Endothelial cell (in vitro differentiated cells): ENCODE measurements at regions not wholly inside any gene's neighbourhood (a gene's known extent, or its start where the extent isn't known, plus 50 kb on each side); places are given as distances from the start of the nearest gene placed in this dataset.

Source experiments
- DNase-seq: peaks from one replicate; pipeline ENCODE4 v3.0.0; 2021; ENCODE audit warnings: low spot score
- H3K27ac Mint-ChIP-seq: one replicate; pipeline ENCODE4 v1.8.0; 2021; ENCODE audit warnings: mixed read lengths, inconsistent platforms; ENCODE audit not compliant: unreplicated experiment
- H3K27me3 Mint-ChIP-seq: one replicate; pipeline ENCODE4 v1.8.0; 2021; ENCODE audit warnings: mild to moderate bottlenecking, moderate library complexity, mixed read lengths, inconsistent platforms; ENCODE audit not compliant: unreplicated experiment
- H3K36me3 Mint-ChIP-seq: one replicate; pipeline ENCODE4 v1.8.0; 2021; ENCODE audit warnings: mild to moderate bottlenecking, low read depth, mixed read lengths, inconsistent platforms; ENCODE audit not compliant: unreplicated experiment
- H3K4me1 Mint-ChIP-seq: one replicate; pipeline ENCODE4 v1.8.0; 2021; ENCODE audit warnings: mild to moderate bottlenecking, mixed read lengths, inconsistent platforms; ENCODE audit not compliant: unreplicated experiment
- H3K4me3 Mint-ChIP-seq: one replicate; pipeline ENCODE4 v1.8.0; 2021; ENCODE audit warnings: mild to moderate bottlenecking, mixed read lengths, inconsistent platforms; ENCODE audit not compliant: unreplicated experiment
- H3K9me3 Mint-ChIP-seq: one replicate; pipeline ENCODE4 v1.8.0; 2021; ENCODE audit warnings: mixed read lengths, inconsistent platforms; ENCODE audit not compliant: unreplicated experiment
- TF ChIP-seq, protein P1 (sequence below): fragments of 200-600 bp; sonication (generic); IDR thresholded peaks from one replicate; pipeline ENCODE4 v1.5.0; 2021; ENCODE audit warnings: antibody characterized with exemption; ENCODE audit not compliant: unreplicated experiment

DNA sequence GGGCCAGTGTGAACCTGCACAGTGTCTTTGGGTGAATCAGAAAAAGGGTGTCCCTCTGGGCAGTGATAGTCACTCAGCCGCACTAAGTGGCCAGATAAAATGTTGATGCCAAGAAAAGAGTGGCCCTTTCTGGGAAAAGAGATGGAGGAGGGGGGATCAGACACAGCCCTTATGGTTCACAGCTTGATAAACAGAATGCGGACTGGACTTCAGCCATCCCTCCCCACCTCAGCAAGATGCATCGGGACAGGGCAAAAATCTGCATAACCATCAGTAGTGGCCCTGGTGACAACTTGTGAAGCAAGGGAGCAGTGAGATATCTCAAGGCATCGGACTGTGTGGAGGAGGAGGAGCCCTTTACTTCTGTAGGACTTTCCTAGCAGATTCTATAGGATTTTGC, 353.8 kb upstream of the PLXNA2 start:
- H3K27ac Mint-ChIP-seq, result no peak overlapping the region
- TF ChIP-seq, protein P1, sequence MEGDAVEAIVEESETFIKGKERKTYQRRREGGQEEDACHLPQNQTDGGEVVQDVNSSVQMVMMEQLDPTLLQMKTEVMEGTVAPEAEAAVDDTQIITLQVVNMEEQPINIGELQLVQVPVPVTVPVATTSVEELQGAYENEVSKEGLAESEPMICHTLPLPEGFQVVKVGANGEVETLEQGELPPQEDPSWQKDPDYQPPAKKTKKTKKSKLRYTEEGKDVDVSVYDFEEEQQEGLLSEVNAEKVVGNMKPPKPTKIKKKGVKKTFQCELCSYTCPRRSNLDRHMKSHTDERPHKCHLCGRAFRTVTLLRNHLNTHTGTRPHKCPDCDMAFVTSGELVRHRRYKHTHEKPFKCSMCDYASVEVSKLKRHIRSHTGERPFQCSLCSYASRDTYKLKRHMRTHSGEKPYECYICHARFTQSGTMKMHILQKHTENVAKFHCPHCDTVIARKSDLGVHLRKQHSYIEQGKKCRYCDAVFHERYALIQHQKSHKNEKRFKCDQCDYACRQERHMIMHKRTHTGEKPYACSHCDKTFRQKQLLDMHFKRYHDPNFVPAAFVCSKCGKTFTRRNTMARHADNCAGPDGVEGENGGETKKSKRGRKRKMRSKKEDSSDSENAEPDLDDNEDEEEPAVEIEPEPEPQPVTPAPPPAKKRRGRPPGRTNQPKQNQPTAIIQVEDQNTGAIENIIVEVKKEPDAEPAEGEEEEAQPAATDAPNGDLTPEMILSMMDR, result no peak
- peaks cover 16% of the 10 kb centered on the region for H3K4me1 Mint-ChIP-seq
- no peaks in the 10 kb centered on the region for H3K9me3 Mint-ChIP-seq
- DNase-seq, result no peak
- no peaks in the 10 kb centered on the region for H3K36me3 Mint-ChIP-seq
- H3K4me3 Mint-ChIP-seq, result no peak overlapping the region
- H3K27me3 Mint-ChIP-seq, result no peaks in the 10 kb centered on the region

GRCh38 chr1:208599063-208599462, 354.9 kb upstream of the PLXNA2 start:
- Mint-ChIP-seq H3K27ac (no peak overlapping the region), H3K4me1 (peaks cover 16% of the 10 kb centered on the region), H3K27me3 (no peaks in the 10 kb centered on the region), H3K9me3 (no peaks in the 10 kb centered on the region), H3K36me3 (no peaks in the 10 kb centered on the region), H3K4me3 (no peak overlapping the region)
- TF ChIP-seq, protein P1, result no peak
- no peak for DNase-seq

DNA sequence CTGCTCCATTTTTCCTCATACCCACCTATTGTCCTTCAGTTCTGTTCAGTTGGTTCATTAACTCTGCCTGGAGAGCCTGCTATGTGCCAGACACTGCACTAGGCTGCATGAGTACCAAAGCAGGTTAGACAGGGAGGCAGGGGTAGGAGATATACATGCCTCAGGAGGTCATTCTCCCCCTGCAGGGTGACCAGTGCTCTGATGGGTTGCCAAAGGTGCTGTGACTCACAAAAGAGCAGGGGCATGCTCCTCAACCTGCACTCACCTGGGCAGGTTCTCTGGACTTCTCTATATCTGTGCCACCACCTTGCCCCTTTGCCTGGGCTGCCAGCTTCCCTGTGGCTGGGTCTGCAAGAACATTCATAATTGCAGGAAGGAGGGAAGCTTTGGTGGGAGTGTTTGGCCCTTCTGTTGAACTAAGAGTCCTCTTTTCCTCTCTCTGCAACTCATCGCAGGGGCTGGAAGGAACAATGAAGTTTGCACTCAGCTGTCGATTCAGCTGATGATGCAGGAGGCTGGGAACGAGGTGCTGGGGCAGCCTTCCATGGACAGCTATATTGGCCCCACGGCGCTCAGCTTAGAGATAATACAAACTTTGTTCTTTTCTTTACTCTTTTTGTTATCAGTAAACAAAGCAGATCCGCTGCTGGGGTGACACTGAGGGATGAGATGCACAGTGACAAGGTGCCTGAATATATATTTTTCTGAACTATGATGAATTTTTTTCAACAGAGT, 356.4 kb upstream of the PLXNA2 start:
- Mint-ChIP-seq H3K4me1 (peaks cover 16% of the 10 kb centered on the region), H3K9me3 (no peaks in the 10 kb centered on the region), H3K4me3 (no peak overlapping the region), H3K27me3 (peaks cover 1% of the 10 kb centered on the region), H3K36me3 (no peaks in the 10 kb centered on the region), H3K27ac (no peak overlapping the region)
- no peak for DNase-seq
- TF ChIP-seq, protein P1, result no peak

- Mint-ChIP-seq H3K36me3 (no peaks in the 10 kb centered on the region), H3K4me1 (peaks cover 16% of the 10 kb centered on the region), H3K4me3 (no peak overlapping the region), H3K27ac (no peak overlapping the region), H3K27me3 (peaks cover 1% of the 10 kb centered on the region), H3K9me3 (no peaks in the 10 kb centered on the region)
- TF ChIP-seq, protein P1, result no peak
- DNase-seq, result no peak
These were observed 357.4 kb upstream of the PLXNA2 start for GRCh38 chr1:208601561-208601960.

GRCh38 chr1:208603721-208604120, 359.5 kb upstream of the PLXNA2 start:
- Mint-ChIP-seq H3K27ac (no peak overlapping the region), H3K36me3 (no peaks in the 10 kb centered on the region), H3K27me3 (peaks cover 1% of the 10 kb centered on the region), H3K4me3 (no peak overlapping the region), H3K9me3 (no peaks in the 10 kb centered on the region), H3K4me1 (peaks cover 12% of the 10 kb centered on the region)
- DNase-seq, result no peak
- TF ChIP-seq, protein P1, result no peak
